WTC11 (cell line): ENCODE measurements at regions not wholly inside any gene's neighbourhood (a gene's known extent, or its start where the extent isn't known, plus 50 kb on each side); places are given as distances from the start of the nearest gene placed in this dataset.

ENCODE experiments used
- ATAC-seq: fragments of 200-7000 bp; cut with Tn5 transposase; 2 replicates; pipeline ENCODE4 v1.10.0; 2021; ENCODE audit warnings: mild to moderate bottlenecking, moderate library complexity
- CTCF ChIA-PET: fragments of 300-600 bp; sonication (Branson Sonifier 250); formaldehyde crosslinking; loops from one replicate; lab custom pipeline; 2021; ENCODE audit warnings: antibody characterized with exemption; lab: Charles Lee
- POLR2A ChIA-PET: fragments of 350-600 bp; sonication (Branson Sonifier 250); formaldehyde crosslinking; loops from one replicate; lab custom pipeline; 2021; ENCODE audit warnings: antibody characterized with exemption; lab: Charles Lee
- DNase-seq: peaks from one replicate; pipeline ENCODE4 v3.0.0; 2021; ENCODE audit warnings: low spot score
- H3K27ac Mint-ChIP-seq: 2 replicates; pipeline ENCODE4 v1.8.0; 2021; ENCODE audit warnings: mixed read lengths
- H3K27me3 Mint-ChIP-seq: 2 replicates; pipeline ENCODE4 v1.8.0; 2021; ENCODE audit warnings: low read depth, mild to moderate bottlenecking, moderate library complexity, mixed read lengths
- H3K36me3 Mint-ChIP-seq: 2 replicates; pipeline ENCODE4 v1.8.0; 2021; ENCODE audit warnings: mixed read lengths
- H3K4me1 Mint-ChIP-seq: 2 replicates; pipeline ENCODE4 v1.8.0; 2022; ENCODE audit warnings: mixed read lengths
- H3K4me3 Mint-ChIP-seq: 2 replicates; pipeline ENCODE4 v1.8.0; 2021; ENCODE audit warnings: mild to moderate bottlenecking, moderate library complexity, mixed read lengths
- H3K9me3 Mint-ChIP-seq: 2 replicates; pipeline ENCODE4 v1.8.0; 2021; ENCODE audit warnings: mixed read lengths
- AR ChIP-seq: fragments of 250-450 bp; sonication (Bioruptor Pico); IDR thresholded peaks from 2 replicates; pipeline ENCODE4 v1.9.0; 2021; ENCODE audit warnings: mild to moderate bottlenecking
- ATF1 ChIP-seq: sonication (generic); formaldehyde crosslinking; IDR thresholded peaks from 2 replicates; pipeline ENCODE4 v1.8.1; 2023; ENCODE audit warnings: mild to moderate bottlenecking, moderate library complexity, missing genetic modification reagents
- CREM ChIP-seq: sonication (generic); formaldehyde crosslinking; IDR thresholded peaks from 2 replicates; pipeline ENCODE4 v1.8.1; 2022; ENCODE audit warnings: mild to moderate bottlenecking, missing genetic modification reagents, moderate library complexity
- ELF4 ChIP-seq: sonication (generic); formaldehyde crosslinking; IDR thresholded peaks from 2 replicates; pipeline ENCODE4 v1.8.1; 2022; ENCODE audit warnings: low read depth, mild to moderate bottlenecking, moderate library complexity, missing genetic modification reagents
- ETV6 ChIP-seq: sonication (generic); formaldehyde crosslinking; IDR thresholded peaks from 2 replicates; pipeline ENCODE4 v1.8.1; 2022; ENCODE audit warnings: mild to moderate bottlenecking, missing genetic modification reagents
- FOXK1 ChIP-seq: sonication (generic); formaldehyde crosslinking; IDR thresholded peaks from 2 replicates; pipeline ENCODE4 v1.8.0; 2022; ENCODE audit warnings: mild to moderate bottlenecking, moderate library complexity, missing genetic modification reagents
- GABPB1 ChIP-seq: sonication (generic); formaldehyde crosslinking; IDR thresholded peaks from 2 replicates; pipeline ENCODE4 v1.8.1; 2023; ENCODE audit warnings: mild to moderate bottlenecking, missing genetic modification reagents
- IRF2 ChIP-seq: sonication (generic); formaldehyde crosslinking; IDR thresholded peaks from 2 replicates; pipeline ENCODE4 v1.8.0; 2022; ENCODE audit warnings: low read depth, missing genetic modification reagents, borderline replicate concordance
- JAZF1 ChIP-seq: fragments of 250-450 bp; sonication (Bioruptor Pico); IDR thresholded peaks from 2 replicates; pipeline ENCODE4 v1.9.0; 2021; ENCODE audit warnings: moderate library complexity, mild to moderate bottlenecking, inconsistent platforms
- MLX ChIP-seq: sonication (generic); formaldehyde crosslinking; IDR thresholded peaks from 2 replicates; pipeline ENCODE4 v1.8.1; 2023; ENCODE audit warnings: mild to moderate bottlenecking, missing genetic modification reagents, moderate library complexity
- NFATC4 ChIP-seq: fragments of 250-450 bp; sonication (Bioruptor Pico); IDR thresholded peaks from 2 replicates; pipeline ENCODE4 v1.9.0; 2021; ENCODE audit warnings: mild to moderate bottlenecking
- NFE2L1 ChIP-seq: sonication (generic); formaldehyde crosslinking; IDR thresholded peaks from 2 replicates; pipeline ENCODE4 v1.8.1; 2023; ENCODE audit warnings: missing genetic modification reagents
- TCF7 ChIP-seq: sonication (generic); formaldehyde crosslinking; IDR thresholded peaks from 2 replicates; pipeline ENCODE4 v1.8.0; 2022; ENCODE audit warnings: mild to moderate bottlenecking, low read depth, missing genetic modification reagents, moderate library complexity
- ZNF232 ChIP-seq: sonication (generic); formaldehyde crosslinking; IDR thresholded peaks from 2 replicates; pipeline ENCODE4 v1.8.0; 2022; ENCODE audit warnings: mild to moderate bottlenecking, missing genetic modification reagents
- ZNF416 ChIP-seq: fragments of 250-450 bp; sonication (Bioruptor Pico); IDR thresholded peaks from 2 replicates; pipeline ENCODE4 v1.9.0; 2021; ENCODE audit warnings: mild to moderate bottlenecking, inconsistent platforms
- ZNF671 ChIP-seq: fragments of 250-450 bp; sonication (Bioruptor Pico); IDR thresholded peaks from 2 replicates; pipeline ENCODE4 v1.8.0; 2021; ENCODE audit warnings: mild to moderate bottlenecking
- TF ChIP-seq, protein P1 (sequence below): sonication (generic); formaldehyde crosslinking; IDR thresholded peaks from 2 replicates; pipeline ENCODE4 v1.8.0; 2023; ENCODE audit warnings: mild to moderate bottlenecking, missing genetic modification reagents
- TF ChIP-seq, protein P2 (sequence below): sonication (generic); formaldehyde crosslinking; IDR thresholded peaks from 2 replicates; pipeline ENCODE4 v1.8.0; 2023; ENCODE audit warnings: missing genetic modification reagents, mild to moderate bottlenecking, borderline replicate concordance
- TF ChIP-seq, protein P3 (sequence below): sonication (generic); formaldehyde crosslinking; IDR thresholded peaks from 2 replicates; pipeline ENCODE4 v1.8.1; 2023; ENCODE audit warnings: mild to moderate bottlenecking, missing genetic modification reagents
- TF ChIP-seq, protein P4 (sequence below): sonication (generic); formaldehyde crosslinking; IDR thresholded peaks from 2 replicates; pipeline ENCODE4 v1.8.0; 2022; ENCODE audit warnings: missing genetic modification reagents
- TF ChIP-seq, protein P5 (sequence below): sonication (generic); formaldehyde crosslinking; IDR thresholded peaks from 2 replicates; pipeline ENCODE4 v1.8.1; 2022; ENCODE audit warnings: mild to moderate bottlenecking, moderate library complexity, missing genetic modification reagents

GRCh38 chr6:21785164-21785563, 191.6 kb downstream of the SOX4 start (continued):
- TF ChIP-seq AR (CRISPR knock-in tag): no peak
- TF ChIP-seq, protein P1, sequence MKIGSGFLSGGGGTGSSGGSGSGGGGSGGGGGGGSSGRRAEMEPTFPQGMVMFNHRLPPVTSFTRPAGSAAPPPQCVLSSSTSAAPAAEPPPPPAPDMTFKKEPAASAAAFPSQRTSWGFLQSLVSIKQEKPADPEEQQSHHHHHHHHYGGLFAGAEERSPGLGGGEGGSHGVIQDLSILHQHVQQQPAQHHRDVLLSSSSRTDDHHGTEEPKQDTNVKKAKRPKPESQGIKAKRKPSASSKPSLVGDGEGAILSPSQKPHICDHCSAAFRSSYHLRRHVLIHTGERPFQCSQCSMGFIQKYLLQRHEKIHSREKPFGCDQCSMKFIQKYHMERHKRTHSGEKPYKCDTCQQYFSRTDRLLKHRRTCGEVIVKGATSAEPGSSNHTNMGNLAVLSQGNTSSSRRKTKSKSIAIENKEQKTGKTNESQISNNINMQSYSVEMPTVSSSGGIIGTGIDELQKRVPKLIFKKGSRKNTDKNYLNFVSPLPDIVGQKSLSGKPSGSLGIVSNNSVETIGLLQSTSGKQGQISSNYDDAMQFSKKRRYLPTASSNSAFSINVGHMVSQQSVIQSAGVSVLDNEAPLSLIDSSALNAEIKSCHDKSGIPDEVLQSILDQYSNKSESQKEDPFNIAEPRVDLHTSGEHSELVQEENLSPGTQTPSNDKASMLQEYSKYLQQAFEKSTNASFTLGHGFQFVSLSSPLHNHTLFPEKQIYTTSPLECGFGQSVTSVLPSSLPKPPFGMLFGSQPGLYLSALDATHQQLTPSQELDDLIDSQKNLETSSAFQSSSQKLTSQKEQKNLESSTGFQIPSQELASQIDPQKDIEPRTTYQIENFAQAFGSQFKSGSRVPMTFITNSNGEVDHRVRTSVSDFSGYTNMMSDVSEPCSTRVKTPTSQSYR: no peak
- TF ChIP-seq CREM (CRISPR knock-in tag): no peak
- TF ChIP-seq ELF4 (CRISPR knock-in tag): no peak
- no peak for TF ChIP-seq ETV6
- TF ChIP-seq, protein P2, sequence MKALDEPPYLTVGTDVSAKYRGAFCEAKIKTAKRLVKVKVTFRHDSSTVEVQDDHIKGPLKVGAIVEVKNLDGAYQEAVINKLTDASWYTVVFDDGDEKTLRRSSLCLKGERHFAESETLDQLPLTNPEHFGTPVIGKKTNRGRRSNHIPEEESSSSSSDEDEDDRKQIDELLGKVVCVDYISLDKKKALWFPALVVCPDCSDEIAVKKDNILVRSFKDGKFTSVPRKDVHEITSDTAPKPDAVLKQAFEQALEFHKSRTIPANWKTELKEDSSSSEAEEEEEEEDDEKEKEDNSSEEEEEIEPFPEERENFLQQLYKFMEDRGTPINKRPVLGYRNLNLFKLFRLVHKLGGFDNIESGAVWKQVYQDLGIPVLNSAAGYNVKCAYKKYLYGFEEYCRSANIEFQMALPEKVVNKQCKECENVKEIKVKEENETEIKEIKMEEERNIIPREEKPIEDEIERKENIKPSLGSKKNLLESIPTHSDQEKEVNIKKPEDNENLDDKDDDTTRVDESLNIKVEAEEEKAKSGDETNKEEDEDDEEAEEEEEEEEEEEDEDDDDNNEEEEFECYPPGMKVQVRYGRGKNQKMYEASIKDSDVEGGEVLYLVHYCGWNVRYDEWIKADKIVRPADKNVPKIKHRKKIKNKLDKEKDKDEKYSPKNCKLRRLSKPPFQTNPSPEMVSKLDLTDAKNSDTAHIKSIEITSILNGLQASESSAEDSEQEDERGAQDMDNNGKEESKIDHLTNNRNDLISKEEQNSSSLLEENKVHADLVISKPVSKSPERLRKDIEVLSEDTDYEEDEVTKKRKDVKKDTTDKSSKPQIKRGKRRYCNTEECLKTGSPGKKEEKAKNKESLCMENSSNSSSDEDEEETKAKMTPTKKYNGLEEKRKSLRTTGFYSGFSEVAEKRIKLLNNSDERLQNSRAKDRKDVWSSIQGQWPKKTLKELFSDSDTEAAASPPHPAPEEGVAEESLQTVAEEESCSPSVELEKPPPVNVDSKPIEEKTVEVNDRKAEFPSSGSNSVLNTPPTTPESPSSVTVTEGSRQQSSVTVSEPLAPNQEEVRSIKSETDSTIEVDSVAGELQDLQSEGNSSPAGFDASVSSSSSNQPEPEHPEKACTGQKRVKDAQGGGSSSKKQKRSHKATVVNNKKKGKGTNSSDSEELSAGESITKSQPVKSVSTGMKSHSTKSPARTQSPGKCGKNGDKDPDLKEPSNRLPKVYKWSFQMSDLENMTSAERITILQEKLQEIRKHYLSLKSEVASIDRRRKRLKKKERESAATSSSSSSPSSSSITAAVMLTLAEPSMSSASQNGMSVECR (CRISPR knock-in tag): no peak

DNA sequence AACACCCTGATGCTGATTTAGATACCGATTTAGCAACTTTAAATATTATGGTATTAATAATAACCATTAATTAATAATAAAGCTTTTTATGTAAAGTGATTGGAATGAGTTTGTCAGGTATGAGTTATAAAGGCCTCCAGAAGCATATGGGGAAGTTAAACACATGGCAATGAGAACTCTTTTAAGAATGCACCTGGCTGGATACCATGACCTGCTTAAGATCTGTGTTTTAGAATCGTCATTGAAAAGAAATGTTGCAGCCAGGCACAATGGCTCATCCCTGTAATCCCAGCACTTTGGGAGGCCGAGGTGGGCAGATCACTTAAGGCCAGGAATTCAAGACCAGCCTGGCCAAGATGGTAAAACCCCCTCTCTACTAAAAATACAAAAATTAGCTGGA, 197.5 kb downstream of the SOX4 start:
- ChIA-PET CTCF (no interaction called here), POLR2A (no interaction called here)
- peaks cover 33% of the 10 kb centered on the region for H3K36me3 Mint-ChIP-seq
- ATAC-seq: no peak
- no peak for DNase-seq
- H3K4me1 Mint-ChIP-seq: peaks cover 3% of the 10 kb centered on the region; the same call in 1 of the 2 replicates
- no peak overlapping the region for H3K4me3 Mint-ChIP-seq
- H3K27me3 Mint-ChIP-seq: no peaks in the 10 kb centered on the region
- H3K27ac Mint-ChIP-seq: no peak overlapping the region
- peaks cover 2% of the 10 kb centered on the region; the same call in 1 of the 2 replicates for H3K9me3 Mint-ChIP-seq
- TF ChIP-seq ZNF232 (CRISPR knock-in tag) (no peak), NFATC4 (no peak), ATF1 (CRISPR knock-in tag) (no peak), GABPB1 (CRISPR knock-in tag) (no peak), JAZF1 (CRISPR knock-in tag) (no peak), ZNF671 (CRISPR knock-in tag) (no peak), ZNF416 (CRISPR knock-in tag) (no peak), FOXK1 (no peak), MLX (CRISPR knock-in tag) (no peak), TCF7 (CRISPR knock-in tag) (no peak), NFE2L1 (CRISPR knock-in tag) (no peak), IRF2 (CRISPR knock-in tag) (no peak)
- TF ChIP-seq, protein P3, sequence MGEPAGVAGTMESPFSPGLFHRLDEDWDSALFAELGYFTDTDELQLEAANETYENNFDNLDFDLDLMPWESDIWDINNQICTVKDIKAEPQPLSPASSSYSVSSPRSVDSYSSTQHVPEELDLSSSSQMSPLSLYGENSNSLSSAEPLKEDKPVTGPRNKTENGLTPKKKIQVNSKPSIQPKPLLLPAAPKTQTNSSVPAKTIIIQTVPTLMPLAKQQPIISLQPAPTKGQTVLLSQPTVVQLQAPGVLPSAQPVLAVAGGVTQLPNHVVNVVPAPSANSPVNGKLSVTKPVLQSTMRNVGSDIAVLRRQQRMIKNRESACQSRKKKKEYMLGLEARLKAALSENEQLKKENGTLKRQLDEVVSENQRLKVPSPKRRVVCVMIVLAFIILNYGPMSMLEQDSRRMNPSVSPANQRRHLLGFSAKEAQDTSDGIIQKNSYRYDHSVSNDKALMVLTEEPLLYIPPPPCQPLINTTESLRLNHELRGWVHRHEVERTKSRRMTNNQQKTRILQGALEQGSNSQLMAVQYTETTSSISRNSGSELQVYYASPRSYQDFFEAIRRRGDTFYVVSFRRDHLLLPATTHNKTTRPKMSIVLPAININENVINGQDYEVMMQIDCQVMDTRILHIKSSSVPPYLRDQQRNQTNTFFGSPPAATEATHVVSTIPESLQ (CRISPR knock-in tag): no peak
- TF ChIP-seq, protein P4, sequence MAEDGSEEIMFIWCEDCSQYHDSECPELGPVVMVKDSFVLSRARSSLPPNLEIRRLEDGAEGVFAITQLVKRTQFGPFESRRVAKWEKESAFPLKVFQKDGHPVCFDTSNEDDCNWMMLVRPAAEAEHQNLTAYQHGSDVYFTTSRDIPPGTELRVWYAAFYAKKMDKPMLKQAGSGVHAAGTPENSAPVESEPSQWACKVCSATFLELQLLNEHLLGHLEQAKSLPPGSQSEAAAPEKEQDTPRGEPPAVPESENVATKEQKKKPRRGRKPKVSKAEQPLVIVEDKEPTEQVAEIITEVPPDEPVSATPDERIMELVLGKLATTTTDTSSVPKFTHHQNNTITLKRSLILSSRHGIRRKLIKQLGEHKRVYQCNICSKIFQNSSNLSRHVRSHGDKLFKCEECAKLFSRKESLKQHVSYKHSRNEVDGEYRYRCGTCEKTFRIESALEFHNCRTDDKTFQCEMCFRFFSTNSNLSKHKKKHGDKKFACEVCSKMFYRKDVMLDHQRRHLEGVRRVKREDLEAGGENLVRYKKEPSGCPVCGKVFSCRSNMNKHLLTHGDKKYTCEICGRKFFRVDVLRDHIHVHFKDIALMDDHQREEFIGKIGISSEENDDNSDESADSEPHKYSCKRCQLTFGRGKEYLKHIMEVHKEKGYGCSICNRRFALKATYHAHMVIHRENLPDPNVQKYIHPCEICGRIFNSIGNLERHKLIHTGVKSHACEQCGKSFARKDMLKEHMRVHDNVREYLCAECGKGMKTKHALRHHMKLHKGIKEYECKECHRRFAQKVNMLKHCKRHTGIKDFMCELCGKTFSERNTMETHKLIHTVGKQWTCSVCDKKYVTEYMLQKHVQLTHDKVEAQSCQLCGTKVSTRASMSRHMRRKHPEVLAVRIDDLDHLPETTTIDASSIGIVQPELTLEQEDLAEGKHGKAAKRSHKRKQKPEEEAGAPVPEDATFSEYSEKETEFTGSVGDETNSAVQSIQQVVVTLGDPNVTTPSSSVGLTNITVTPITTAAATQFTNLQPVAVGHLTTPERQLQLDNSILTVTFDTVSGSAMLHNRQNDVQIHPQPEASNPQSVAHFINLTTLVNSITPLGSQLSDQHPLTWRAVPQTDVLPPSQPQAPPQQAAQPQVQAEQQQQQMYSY (CRISPR knock-in tag): no peak
- TF ChIP-seq, protein P5, sequence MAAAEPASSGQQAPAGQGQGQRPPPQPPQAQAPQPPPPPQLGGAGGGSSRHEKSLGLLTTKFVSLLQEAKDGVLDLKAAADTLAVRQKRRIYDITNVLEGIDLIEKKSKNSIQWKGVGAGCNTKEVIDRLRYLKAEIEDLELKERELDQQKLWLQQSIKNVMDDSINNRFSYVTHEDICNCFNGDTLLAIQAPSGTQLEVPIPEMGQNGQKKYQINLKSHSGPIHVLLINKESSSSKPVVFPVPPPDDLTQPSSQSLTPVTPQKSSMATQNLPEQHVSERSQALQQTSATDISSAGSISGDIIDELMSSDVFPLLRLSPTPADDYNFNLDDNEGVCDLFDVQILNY: no peak
